ENCODE measurements at regions not wholly inside any gene's neighbourhood (a gene's known extent, or its start where the extent isn't known, plus 50 kb on each side); places are given as distances from the start of the nearest gene placed in this dataset.
"Not testable (repeated sequence)": the region's sequence is repeated elsewhere in the genome, so short reads cannot be mapped to it uniquely, and the experiment has no call there.

- H3K36me3 Mint-ChIP-seq (ENCODE audit: low read depth); H3K27me3 Mint-ChIP-seq; H3K4me3 Mint-ChIP-seq; H3K27ac Mint-ChIP-seq; H3K4me1 Mint-ChIP-seq (ENCODE audit: low read depth); H3K9me3 Mint-ChIP-seq: not testable (repeated sequence)
Measured at GRCh38 chr15:101965353-101965752, 153.4 kb downstream of the OR4F15 start.

GRCh38 chr15:101965860-101966259 is 153.9 kb downstream of the OR4F15 start:
- H3K9me3 Mint-ChIP-seq; H3K4me1 Mint-ChIP-seq (ENCODE audit: low read depth); H3K4me3 Mint-ChIP-seq; H3K36me3 Mint-ChIP-seq (ENCODE audit: low read depth); H3K27ac Mint-ChIP-seq; H3K27me3 Mint-ChIP-seq: not testable (repeated sequence)

- not testable (repeated sequence) for H3K9me3 Mint-ChIP-seq, H3K27me3 Mint-ChIP-seq
Measured at GRCh38 chr15:101967364-101967763, 155.4 kb downstream of the OR4F15 start.

GRCh38 chr15:101970605-101971004 is 158.6 kb downstream of the OR4F15 start:
- H3K4me1 Mint-ChIP-seq (ENCODE audit: low read depth); H3K27ac Mint-ChIP-seq; H3K4me3 Mint-ChIP-seq; H3K36me3 Mint-ChIP-seq (ENCODE audit: low read depth); H3K9me3 Mint-ChIP-seq; H3K27me3 Mint-ChIP-seq: not testable (repeated sequence)

More at GRCh38 chr15:101967364-101967763, 155.4 kb downstream of the OR4F15 start:
- H3K27ac Mint-ChIP-seq; H3K36me3 Mint-ChIP-seq (ENCODE audit: low read depth); H3K4me3 Mint-ChIP-seq; H3K4me1 Mint-ChIP-seq (ENCODE audit: low read depth): not testable (repeated sequence)

GRCh38 chr15:101977281-101977680 is 165.3 kb downstream of the OR4F15 start:
- not testable (repeated sequence) for H3K36me3 Mint-ChIP-seq (ENCODE audit: low read depth); H3K4me1 Mint-ChIP-seq (ENCODE audit: low read depth); H3K27me3 Mint-ChIP-seq; H3K27ac Mint-ChIP-seq; H3K4me3 Mint-ChIP-seq; H3K9me3 Mint-ChIP-seq

GRCh38 chr15:101980206-101980910 is 168.4 kb downstream of the OR4F15 start:
- H3K9me3 Mint-ChIP-seq; H3K27me3 Mint-ChIP-seq; H3K36me3 Mint-ChIP-seq (ENCODE audit: low read depth); H3K4me3 Mint-ChIP-seq; H3K27ac Mint-ChIP-seq; H3K4me1 Mint-ChIP-seq (ENCODE audit: low read depth): not testable (repeated sequence)
